GM12875 (cell line): ENCODE measurements at regions not wholly inside any gene's neighbourhood (a gene's known extent, or its start where the extent isn't known, plus 50 kb on each side); places are given as distances from the start of the nearest gene placed in this dataset.

Source experiments
- H3K4me3 ChIP-seq: one replicate; pipeline ENCODE4 v1.5.1; 2011; ENCODE audit warnings: low read depth, low read length, control low read depth
- TF ChIP-seq, protein P1 (sequence below): IDR thresholded peaks from 2 replicates; pipeline ENCODE4 v1.5.1; 2011; ENCODE audit warnings: low read depth, mild to moderate bottlenecking, control low read depth, inconsistent platforms, low read length, moderate library complexity, borderline replicate concordance; ENCODE audit not compliant: insufficient read depth

DNA sequence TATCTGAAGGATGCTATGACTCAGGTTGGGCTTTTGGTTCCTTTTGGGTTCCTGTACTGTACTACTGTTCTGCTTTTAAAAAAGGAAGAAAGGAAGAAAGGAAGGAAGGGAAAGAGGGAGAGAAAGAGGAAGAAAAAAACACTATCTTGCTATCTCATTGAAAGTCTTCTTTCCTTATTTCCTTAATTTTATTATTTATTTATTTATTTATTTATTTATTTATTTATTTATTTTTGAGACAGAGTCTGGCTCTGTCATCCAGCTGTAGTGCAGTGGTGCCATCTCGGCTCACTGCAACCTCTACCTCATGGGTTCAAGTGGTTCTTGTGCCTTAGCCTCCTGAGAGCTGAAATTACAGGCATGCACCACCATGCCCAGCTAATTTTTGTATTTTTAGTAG is 198.9 kb upstream of the SOX2 start:
- TF ChIP-seq, protein P1, sequence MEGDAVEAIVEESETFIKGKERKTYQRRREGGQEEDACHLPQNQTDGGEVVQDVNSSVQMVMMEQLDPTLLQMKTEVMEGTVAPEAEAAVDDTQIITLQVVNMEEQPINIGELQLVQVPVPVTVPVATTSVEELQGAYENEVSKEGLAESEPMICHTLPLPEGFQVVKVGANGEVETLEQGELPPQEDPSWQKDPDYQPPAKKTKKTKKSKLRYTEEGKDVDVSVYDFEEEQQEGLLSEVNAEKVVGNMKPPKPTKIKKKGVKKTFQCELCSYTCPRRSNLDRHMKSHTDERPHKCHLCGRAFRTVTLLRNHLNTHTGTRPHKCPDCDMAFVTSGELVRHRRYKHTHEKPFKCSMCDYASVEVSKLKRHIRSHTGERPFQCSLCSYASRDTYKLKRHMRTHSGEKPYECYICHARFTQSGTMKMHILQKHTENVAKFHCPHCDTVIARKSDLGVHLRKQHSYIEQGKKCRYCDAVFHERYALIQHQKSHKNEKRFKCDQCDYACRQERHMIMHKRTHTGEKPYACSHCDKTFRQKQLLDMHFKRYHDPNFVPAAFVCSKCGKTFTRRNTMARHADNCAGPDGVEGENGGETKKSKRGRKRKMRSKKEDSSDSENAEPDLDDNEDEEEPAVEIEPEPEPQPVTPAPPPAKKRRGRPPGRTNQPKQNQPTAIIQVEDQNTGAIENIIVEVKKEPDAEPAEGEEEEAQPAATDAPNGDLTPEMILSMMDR = no peak
- H3K4me3 ChIP-seq = no peak overlapping the region

DNA sequence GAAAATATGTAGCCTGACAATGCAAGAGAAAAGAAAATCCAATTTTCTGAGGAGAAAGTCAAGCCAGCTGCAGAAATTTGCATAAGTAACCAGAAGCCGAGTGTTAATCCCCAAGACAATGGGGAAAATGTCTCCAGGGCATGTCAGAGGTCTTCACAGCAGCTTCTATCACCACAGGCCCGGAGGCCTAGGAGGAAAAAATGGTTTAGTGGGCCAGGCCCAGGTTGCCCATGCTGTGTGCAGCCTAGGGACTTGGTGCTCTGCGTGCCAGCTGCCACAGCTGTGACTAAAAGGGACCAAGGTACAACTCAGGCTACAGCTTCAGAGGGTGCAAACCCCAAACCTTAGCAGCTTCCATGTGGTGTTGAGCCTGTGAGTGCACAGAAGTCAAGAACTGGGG is 201.2 kb upstream of the SOX2 start:
- TF ChIP-seq, protein P1 = no peak

DNA sequence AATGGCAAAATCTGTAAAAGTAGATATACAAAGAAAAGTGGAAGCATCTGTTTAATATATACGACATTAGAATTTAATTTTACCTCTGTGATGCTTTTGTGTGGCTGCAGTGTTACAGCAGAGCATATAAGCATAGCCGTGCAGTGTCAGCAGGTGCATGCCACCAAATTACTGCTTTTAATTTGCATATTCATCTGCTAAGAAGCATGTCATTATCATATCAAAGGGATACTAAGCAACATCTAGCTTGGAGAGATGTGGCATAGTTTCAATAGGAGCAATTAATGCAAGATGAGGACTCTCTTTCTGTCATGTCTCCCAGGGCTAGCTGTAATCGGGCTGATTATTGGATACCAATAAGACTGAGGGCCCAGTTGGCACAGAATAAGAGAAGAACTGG is 214.4 kb upstream of the SOX2 start:
- TF ChIP-seq, protein P1 = no peak
- no peak overlapping the region for H3K4me3 ChIP-seq

More for the DNA sequence above, 201.2 kb upstream of the SOX2 start:
- no peak overlapping the region for H3K4me3 ChIP-seq

DNA sequence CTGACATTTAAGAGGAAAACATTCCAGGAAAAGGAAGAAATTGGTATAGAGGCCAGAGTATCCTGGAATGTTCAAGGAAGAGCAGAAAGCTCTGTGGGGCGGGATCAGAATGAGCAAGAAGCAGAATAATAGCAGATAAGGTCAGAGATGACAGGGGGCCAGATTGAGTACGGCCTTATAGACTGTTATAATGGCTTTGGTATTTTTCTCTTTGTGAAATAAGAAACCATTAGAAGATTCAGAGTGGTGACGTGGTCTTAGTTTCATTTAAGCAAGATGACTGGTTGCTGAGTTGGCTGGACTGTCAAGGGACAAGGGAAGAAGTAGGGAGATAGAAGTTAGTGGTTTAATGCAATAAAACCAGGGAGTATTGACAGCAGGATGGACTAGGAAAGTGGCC is 218.3 kb upstream of the SOX2 start:
- no peak overlapping the region for H3K4me3 ChIP-seq
- TF ChIP-seq, protein P1 = no peak

DNA sequence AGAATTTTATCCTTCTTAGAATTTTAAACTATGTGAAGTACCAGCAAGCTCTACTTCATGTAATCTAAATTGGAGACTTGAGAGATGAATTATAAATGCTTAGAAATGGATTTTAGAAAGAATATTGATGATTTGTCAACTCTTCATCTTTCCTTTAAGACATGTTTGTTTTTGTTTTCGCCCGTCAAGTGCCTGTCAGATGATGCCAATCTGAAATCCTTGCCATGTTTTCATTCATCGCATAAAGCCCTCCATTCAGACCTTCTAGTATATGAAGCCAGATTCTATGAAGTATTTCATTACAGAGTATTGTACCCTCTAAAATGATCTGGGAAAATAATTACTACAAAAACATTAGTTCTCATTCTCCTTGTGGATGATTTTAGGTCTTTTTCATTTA is 223.2 kb upstream of the SOX2 start:
- H3K4me3 ChIP-seq = no peak overlapping the region
- TF ChIP-seq, protein P1 = no peak

DNA sequence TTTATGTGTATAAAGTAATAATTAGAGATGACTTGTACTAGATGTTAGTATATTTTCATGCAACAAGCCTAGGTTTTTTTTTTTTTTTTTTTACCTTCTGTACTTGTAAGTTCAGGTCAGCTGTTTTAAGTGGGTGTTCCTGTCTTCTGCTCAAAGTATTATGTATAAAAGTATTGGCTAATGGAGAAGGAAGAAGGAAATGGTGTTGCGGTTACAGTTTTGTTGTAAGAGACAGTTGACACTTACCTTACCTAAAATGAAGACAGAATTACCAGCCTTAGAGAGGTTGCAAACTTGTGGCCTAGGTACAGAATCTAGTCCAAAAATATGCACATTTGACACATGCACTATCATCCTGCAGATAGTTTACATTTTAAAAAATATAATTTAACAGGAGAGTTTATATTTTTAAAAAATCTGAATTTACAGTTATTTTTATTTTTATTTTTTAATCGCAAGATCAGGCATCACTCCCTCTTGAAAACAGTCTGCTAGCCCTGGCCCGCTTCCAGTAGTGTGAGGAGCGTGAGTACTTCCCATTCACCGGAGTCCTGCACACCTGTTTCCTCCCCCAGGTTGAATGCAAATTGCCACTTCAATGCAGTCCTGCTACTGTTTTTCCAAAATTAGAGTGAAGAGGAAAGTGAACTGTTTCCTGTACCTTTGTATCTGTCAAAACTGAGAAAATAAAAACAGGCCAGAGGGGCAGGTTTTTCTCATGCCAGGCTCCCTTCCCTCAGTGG is 224.3 kb upstream of the SOX2 start:
- TF ChIP-seq, protein P1 = no peak
- H3K4me3 ChIP-seq = no peak overlapping the region

DNA sequence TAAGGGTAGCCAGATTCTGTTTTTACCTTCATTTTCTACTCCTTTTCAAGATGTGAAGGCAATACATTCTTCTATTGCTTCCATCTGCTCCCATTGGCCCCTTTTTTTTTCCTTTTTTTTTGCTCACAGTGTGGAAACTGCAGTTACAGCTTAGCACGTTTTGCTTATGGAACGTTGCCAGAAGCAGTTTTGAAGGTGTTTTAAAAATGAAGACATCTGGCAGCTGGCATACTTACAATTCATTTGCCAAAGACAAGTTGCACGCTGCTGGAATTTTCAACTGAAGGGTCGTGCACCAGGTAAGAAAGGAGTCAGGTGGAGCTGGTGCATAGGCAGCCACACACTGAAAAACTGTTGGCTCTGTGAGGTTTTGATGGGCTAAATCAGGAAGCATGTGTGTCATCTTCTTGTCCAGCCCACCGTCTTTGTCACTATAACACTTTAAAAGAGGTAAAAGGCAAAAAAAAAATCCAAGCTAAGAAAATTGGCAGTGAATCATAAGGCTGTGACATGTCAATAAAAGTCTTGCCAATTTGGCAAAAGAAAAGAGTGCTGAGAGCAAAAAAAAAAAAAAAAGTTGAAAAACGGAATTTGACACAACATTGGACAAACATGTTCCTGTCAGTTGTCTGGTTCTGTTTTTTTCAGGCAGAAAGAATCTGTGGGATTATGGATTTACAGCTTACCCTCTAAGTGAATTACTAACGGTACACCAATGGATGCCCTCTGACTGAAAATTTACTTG is 225.4 kb upstream of the SOX2 start:
- TF ChIP-seq, protein P1 = no peak
- no peak overlapping the region for H3K4me3 ChIP-seq
